ENCODE measurements at regions not wholly inside any gene's neighbourhood (a gene's known extent, or its start where the extent isn't known, plus 50 kb on each side); places are given as distances from the start of the nearest gene placed in this dataset.
A peak's percentile ranks its signal among the peaks of the same experiment; 100 is the strongest.

- TF ChIP-seq CTCF (conservative IDR thresholded peaks at IDR 0.05; ENCODE audit: low read length) (no peak), EZH2phosphoT487 (IDR thresholded peaks at IDR 0.05; ENCODE audit: borderline replicate concordance, low read depth, low read length) (no peak)
- H4K20me1 ChIP-seq (ENCODE audit: insufficient read depth, low read length): no peaks in the 10 kb centered on the region
- no peaks in the 10 kb centered on the region for H3K4me1 ChIP-seq (ENCODE audit: insufficient read depth, low read length, poor library complexity, severe bottlenecking)
- H3K4me2 ChIP-seq (ENCODE audit: low read length): no peak overlapping the region
- no TSS peak for BruUV-seq (replicated peaks)
- no peak for DNase-seq (ENCODE audit: low spot score)
- H3K36me3 ChIP-seq (ENCODE audit: insufficient read depth, low read length): no peaks in the 10 kb centered on the region
- CTCF ChIA-PET (ENCODE audit: unreplicated experiment): no interaction called here
- no peaks in the 10 kb centered on the region for H3K9me3 ChIP-seq (ENCODE audit: low read length)
- H3K79me2 ChIP-seq (ENCODE audit: insufficient read depth, low read depth, low read length): no peaks in the 10 kb centered on the region
- intact Hi-C loops (cut with micrococcal nuclease; ENCODE audit: unreplicated experiment): no loop called here
- POLR2A ChIA-PET: interaction anchor here (0.7 kb wide), 1 partner anchor 17 kb away, joined by 3 read pairs; no protein-coding TSS in a partner anchor
- H2AFZ ChIP-seq (ENCODE audit: low read length): no peak overlapping the region
- H3K27ac ChIP-seq (ENCODE audit: low read depth, low read length, poor library complexity, severe bottlenecking): no peak overlapping the region
- H3K4me3 ChIP-seq (ENCODE audit: low read depth, low read length, poor library complexity, severe bottlenecking): no peak overlapping the region
- H3K9me2 ChIP-seq (ENCODE audit: insufficient read depth, low read length): no peaks in the 10 kb centered on the region
Measured at GRCh38 chr10:26637521-26638275, 59.8 kb upstream of the PDSS1 start.

- Histone ChIP-seq H3K36me3 (ENCODE audit: insufficient read depth, low read length) (no peaks in the 10 kb centered on the region), H3K4me3 (ENCODE audit: low read depth, low read length, poor library complexity, severe bottlenecking) (no peak overlapping the region), H4K20me1 (ENCODE audit: insufficient read depth, low read length) (no peaks in the 10 kb centered on the region), H3K4me2 (ENCODE audit: low read length) (no peak overlapping the region), H3K9me3 (ENCODE audit: low read length) (no peaks in the 10 kb centered on the region), H3K4me1 (ENCODE audit: insufficient read depth, low read length, poor library complexity, severe bottlenecking) (no peaks in the 10 kb centered on the region), H3K27ac (ENCODE audit: low read depth, low read length, poor library complexity, severe bottlenecking) (no peak overlapping the region), H3K79me2 (ENCODE audit: insufficient read depth, low read depth, low read length) (no peaks in the 10 kb centered on the region), H3K9me2 (ENCODE audit: insufficient read depth, low read length) (no peaks in the 10 kb centered on the region), H2AFZ (ENCODE audit: low read length) (no peak overlapping the region)
- ChIA-PET POLR2A (no interaction called here), CTCF (ENCODE audit: unreplicated experiment) (no interaction called here)
- no TSS peak for BruUV-seq (replicated peaks)
- DNase-seq (ENCODE audit: low spot score): no peak
- TF ChIP-seq CTCF (conservative IDR thresholded peaks at IDR 0.05; ENCODE audit: low read length) (no peak), EZH2phosphoT487 (IDR thresholded peaks at IDR 0.05; ENCODE audit: borderline replicate concordance, low read depth, low read length) (no peak)
- intact Hi-C loops (cut with micrococcal nuclease; ENCODE audit: unreplicated experiment): no loop called here
Measured at GRCh38 chr10:26640391-26640790, 57.1 kb upstream of the PDSS1 start.

- H2AFZ ChIP-seq (ENCODE audit: low read length): no peak overlapping the region
- POLR2A ChIA-PET: interaction anchor here (0.6 kb wide), 1 partner anchor 31 kb away, joined by 3 read pairs; no protein-coding TSS in a partner anchor
- H3K4me3 ChIP-seq (ENCODE audit: low read depth, low read length, poor library complexity, severe bottlenecking): no peak overlapping the region
- TF ChIP-seq EZH2phosphoT487 (IDR thresholded peaks at IDR 0.05; ENCODE audit: borderline replicate concordance, low read depth, low read length) (no peak), CTCF (conservative IDR thresholded peaks at IDR 0.05; ENCODE audit: low read length) (no peak)
- no peaks in the 10 kb centered on the region for H3K79me2 ChIP-seq (ENCODE audit: insufficient read depth, low read depth, low read length)
- H3K9me3 ChIP-seq (ENCODE audit: low read length): no peaks in the 10 kb centered on the region
- no peaks in the 10 kb centered on the region for H3K4me1 ChIP-seq (ENCODE audit: insufficient read depth, low read length, poor library complexity, severe bottlenecking)
- H3K9me2 ChIP-seq (ENCODE audit: insufficient read depth, low read length): no peaks in the 10 kb centered on the region
- no peak overlapping the region for H3K27ac ChIP-seq (ENCODE audit: low read depth, low read length, poor library complexity, severe bottlenecking)
- no peaks in the 10 kb centered on the region for H3K36me3 ChIP-seq (ENCODE audit: insufficient read depth, low read length)
- CTCF ChIA-PET (ENCODE audit: unreplicated experiment): no interaction called here
- peak; percentile 19 for DNase-seq (ENCODE audit: low spot score)
- H4K20me1 ChIP-seq (ENCODE audit: insufficient read depth, low read length): no peaks in the 10 kb centered on the region
- intact Hi-C loops (cut with micrococcal nuclease; ENCODE audit: unreplicated experiment): no loop called here
- no peak overlapping the region for H3K4me2 ChIP-seq (ENCODE audit: low read length)
- no TSS peak for BruUV-seq (replicated peaks)
Measured at GRCh38 chr10:26642896-26643653, 54.4 kb upstream of the PDSS1 start.
